Esophagus squamous epithelium (tissue), 4 donors: ENCODE measurements at regions not wholly inside any gene's neighbourhood (a gene's known extent, or its start where the extent isn't known, plus 50 kb on each side); places are given as distances from the start of the nearest gene placed in this dataset.

Source experiments
- POLR2A ChIP-seq, 4 donors: fragments of 450-650 bp; IDR thresholded peaks; one replicate each; pipeline ENCODE4 v1.6.1; 2017; ENCODE audit warnings: antibody characterized with exemption in 4 of 4, mild to moderate bottlenecking in 4 of 4, moderate library complexity in 3 of 4
- TF ChIP-seq, protein P1 (sequence below), 6 experiments: fragments of 450-650 bp in 4 of 6; fragments of 200-600 bp in 2 of 6; sonication (generic) in 2 of 6; IDR thresholded peaks; one replicate each; pipeline ENCODE4 v1.5.1; 2016 to 2019; ENCODE audit warnings: antibody characterized with exemption in 6 of 6, mild to moderate bottlenecking in 4 of 6, moderate library complexity in 4 of 6

DNA sequence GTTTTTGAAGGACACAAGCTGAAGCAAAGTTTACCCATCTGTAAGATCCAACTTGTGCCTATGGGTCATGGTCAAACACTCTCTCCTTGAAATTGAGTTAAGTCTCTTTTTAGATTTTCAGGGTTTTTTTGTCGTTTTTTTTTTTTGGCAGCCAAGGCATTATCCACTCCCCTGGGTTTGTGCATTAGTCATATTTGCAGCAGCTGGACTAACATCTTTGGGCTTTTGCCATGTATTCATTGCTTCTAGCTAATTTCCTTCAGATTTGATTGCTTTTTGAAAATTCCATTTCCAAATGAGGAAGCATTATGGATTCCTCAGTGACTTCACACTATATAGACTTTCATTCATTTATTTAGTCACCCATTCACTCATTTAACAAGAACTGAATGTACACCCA, 80.3 kb upstream of the SRRM4 start:
- TF ChIP-seq, protein P1, sequence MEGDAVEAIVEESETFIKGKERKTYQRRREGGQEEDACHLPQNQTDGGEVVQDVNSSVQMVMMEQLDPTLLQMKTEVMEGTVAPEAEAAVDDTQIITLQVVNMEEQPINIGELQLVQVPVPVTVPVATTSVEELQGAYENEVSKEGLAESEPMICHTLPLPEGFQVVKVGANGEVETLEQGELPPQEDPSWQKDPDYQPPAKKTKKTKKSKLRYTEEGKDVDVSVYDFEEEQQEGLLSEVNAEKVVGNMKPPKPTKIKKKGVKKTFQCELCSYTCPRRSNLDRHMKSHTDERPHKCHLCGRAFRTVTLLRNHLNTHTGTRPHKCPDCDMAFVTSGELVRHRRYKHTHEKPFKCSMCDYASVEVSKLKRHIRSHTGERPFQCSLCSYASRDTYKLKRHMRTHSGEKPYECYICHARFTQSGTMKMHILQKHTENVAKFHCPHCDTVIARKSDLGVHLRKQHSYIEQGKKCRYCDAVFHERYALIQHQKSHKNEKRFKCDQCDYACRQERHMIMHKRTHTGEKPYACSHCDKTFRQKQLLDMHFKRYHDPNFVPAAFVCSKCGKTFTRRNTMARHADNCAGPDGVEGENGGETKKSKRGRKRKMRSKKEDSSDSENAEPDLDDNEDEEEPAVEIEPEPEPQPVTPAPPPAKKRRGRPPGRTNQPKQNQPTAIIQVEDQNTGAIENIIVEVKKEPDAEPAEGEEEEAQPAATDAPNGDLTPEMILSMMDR (IDR thresholded peaks at IDR 0.05): no peak
- TF ChIP-seq POLR2A (IDR thresholded peaks at IDR 0.05): no peak
